WTC11 (cell line): ENCODE measurements at regions not wholly inside any gene's neighbourhood (a gene's known extent, or its start where the extent isn't known, plus 50 kb on each side); places are given as distances from the start of the nearest gene placed in this dataset.

Source experiments
- ARID4B ChIP-seq: sonication (generic); formaldehyde crosslinking; IDR thresholded peaks from 2 replicates; pipeline ENCODE4 v1.8.0; 2023; ENCODE audit warnings: missing genetic modification reagents, mild to moderate bottlenecking, borderline replicate concordance
- ATF1 ChIP-seq: sonication (generic); formaldehyde crosslinking; IDR thresholded peaks from 2 replicates; pipeline ENCODE4 v1.8.1; 2023; ENCODE audit warnings: mild to moderate bottlenecking, moderate library complexity, missing genetic modification reagents
- CBFB ChIP-seq: sonication (generic); formaldehyde crosslinking; IDR thresholded peaks from 2 replicates; pipeline ENCODE4 v1.8.1; 2022; ENCODE audit warnings: mild to moderate bottlenecking, low read depth, missing genetic modification reagents
- CREB1 ChIP-seq: sonication (generic); formaldehyde crosslinking; IDR thresholded peaks from 2 replicates; pipeline ENCODE4 v1.8.0; 2023; ENCODE audit warnings: mild to moderate bottlenecking, missing genetic modification reagents
- CREM ChIP-seq: sonication (generic); formaldehyde crosslinking; IDR thresholded peaks from 2 replicates; pipeline ENCODE4 v1.8.1; 2022; ENCODE audit warnings: mild to moderate bottlenecking, missing genetic modification reagents, moderate library complexity
- CTCF ChIP-seq: fragments of 200-600 bp; IDR thresholded peaks from 2 replicates; pipeline ENCODE4 v1.8.0; 2022; ENCODE audit warnings: antibody characterized with exemption
- ELF4 ChIP-seq: sonication (generic); formaldehyde crosslinking; IDR thresholded peaks from 2 replicates; pipeline ENCODE4 v1.8.1; 2022; ENCODE audit warnings: low read depth, mild to moderate bottlenecking, moderate library complexity, missing genetic modification reagents
- JUN ChIP-seq: sonication (generic); formaldehyde crosslinking; IDR thresholded peaks from 2 replicates; pipeline ENCODE4 v1.8.0; 2023; ENCODE audit warnings: mild to moderate bottlenecking, missing genetic modification reagents
- NFYB ChIP-seq: sonication (generic); formaldehyde crosslinking; conservative IDR thresholded peaks from 2 replicates; pipeline ENCODE4 v1.8.0; 2022; ENCODE audit warnings: low read depth, missing genetic modification reagents
- SOX15 ChIP-seq: fragments of 250-450 bp; sonication (Bioruptor Pico); IDR thresholded peaks from 2 replicates; pipeline ENCODE4 v1.9.0; 2021; ENCODE audit warnings: mild to moderate bottlenecking
- TEAD4 ChIP-seq: sonication (generic); formaldehyde crosslinking; IDR thresholded peaks from 2 replicates; pipeline ENCODE4 v1.8.0; 2022; ENCODE audit warnings: mild to moderate bottlenecking, missing genetic modification reagents
- USF1 ChIP-seq: sonication (generic); formaldehyde crosslinking; IDR thresholded peaks from 2 replicates; pipeline ENCODE4 v1.8.0; 2022; ENCODE audit warnings: mild to moderate bottlenecking, missing genetic modification reagents
- USF2 ChIP-seq: sonication (generic); formaldehyde crosslinking; IDR thresholded peaks from 2 replicates; pipeline ENCODE4 v1.8.1; 2023; ENCODE audit warnings: mild to moderate bottlenecking, missing genetic modification reagents, moderate library complexity
- ZBTB21 ChIP-seq: sonication (generic); formaldehyde crosslinking; IDR thresholded peaks from 2 replicates; pipeline ENCODE4 v1.8.1; 2023; ENCODE audit warnings: mild to moderate bottlenecking, missing genetic modification reagents, borderline replicate concordance

GRCh38 chr14:43687921-43688320 lies 819.2 kb downstream of the FSCB start:
- no peak for TF ChIP-seq CTCF
- TF ChIP-seq TEAD4 = no peak
- TF ChIP-seq SOX15 (CRISPR knock-in tag) = no peak
- no peak for TF ChIP-seq CREM (CRISPR knock-in tag)
- TF ChIP-seq ATF1 (CRISPR knock-in tag) = no peak
- no peak for TF ChIP-seq NFYB (CRISPR knock-in tag)
- TF ChIP-seq USF2 (CRISPR knock-in tag) = no peak
- no peak for TF ChIP-seq ZBTB21 (CRISPR knock-in tag)
- TF ChIP-seq CREB1 (CRISPR knock-in tag) = no peak
- TF ChIP-seq ARID4B (CRISPR knock-in tag) = no peak
- no peak for TF ChIP-seq JUN (CRISPR knock-in tag)
- no peak for TF ChIP-seq CBFB (CRISPR knock-in tag)
- TF ChIP-seq ELF4 (CRISPR knock-in tag) = no peak
- no peak for TF ChIP-seq USF1 (CRISPR knock-in tag)
